IPS-15b (cell line): ENCODE measurements at regions not wholly inside any gene's neighbourhood (a gene's known extent, or its start where the extent isn't known, plus 50 kb on each side); places are given as distances from the start of the nearest gene placed in this dataset.

Experiments
- H3K27me3 ChIP-seq: one replicate; pipeline ENCODE4 v1.6.1; 2013; ENCODE audit warnings: low read length; ENCODE audit not compliant: control insufficient read depth, insufficient read depth
- H3K36me3 ChIP-seq: one replicate; pipeline ENCODE4 v1.6.1; 2013; ENCODE audit warnings: low read length; ENCODE audit not compliant: control insufficient read depth, insufficient read depth
- H3K4me1 ChIP-seq: one replicate; pipeline ENCODE4 v1.6.1; 2013; ENCODE audit warnings: mild to moderate bottlenecking, low read length; ENCODE audit not compliant: control insufficient read depth, insufficient read depth
- H3K4me3 ChIP-seq: one replicate; pipeline ENCODE4 v1.5.1; 2013; ENCODE audit warnings: low read depth, low read length
- H3K9ac ChIP-seq: one replicate; pipeline ENCODE4 v1.6.1; 2013; ENCODE audit warnings: low read depth, mild to moderate bottlenecking, low read length
- H3K9me3 ChIP-seq: one replicate; pipeline ENCODE4 v1.6.1; 2013; ENCODE audit warnings: mild to moderate bottlenecking, low read length; ENCODE audit not compliant: control insufficient read depth, insufficient read depth

DNA sequence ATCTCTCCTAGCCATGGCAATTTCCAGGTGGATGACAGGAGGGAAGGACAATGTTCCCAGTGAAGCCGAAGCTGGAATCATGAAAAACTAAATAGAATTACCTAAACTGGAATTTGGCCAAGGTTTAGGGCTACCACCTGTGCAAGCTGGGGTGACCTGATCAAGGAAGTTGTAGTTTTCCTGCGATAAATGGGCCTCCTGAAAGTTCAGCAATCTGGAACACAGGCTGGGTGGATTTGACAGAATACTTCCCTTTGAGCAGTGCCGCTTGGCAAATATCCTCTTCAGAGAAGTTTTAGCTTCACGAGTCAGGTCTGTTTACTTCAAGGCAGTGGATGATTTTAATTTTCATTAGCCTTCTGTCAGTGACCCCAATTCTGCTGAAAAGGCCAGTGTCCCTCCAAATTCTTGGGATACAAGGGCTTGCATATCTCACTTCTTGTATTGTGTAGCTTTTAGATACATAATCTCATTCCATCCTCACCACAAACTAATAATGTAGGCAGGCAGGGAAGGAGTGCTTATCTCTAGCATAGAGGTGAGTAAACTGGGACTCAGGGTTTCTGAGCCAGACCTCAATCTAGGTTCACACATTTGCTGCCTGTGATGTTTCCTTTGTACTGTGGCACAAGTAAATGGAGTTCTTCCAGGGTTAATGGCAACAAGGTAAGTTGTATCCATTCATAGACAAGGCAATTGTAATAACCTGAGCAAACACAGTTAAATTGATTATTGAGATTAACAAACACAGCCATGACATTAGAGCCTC lies 349.4 kb downstream of the NUF2 start:
- Histone ChIP-seq H3K4me1 (no peaks in the 10 kb centered on the region), H3K36me3 (no peaks in the 10 kb centered on the region), H3K9ac (no peak overlapping the region), H3K4me3 (no peak overlapping the region), H3K27me3 (no peaks in the 10 kb centered on the region), H3K9me3 (no peaks in the 10 kb centered on the region)

DNA sequence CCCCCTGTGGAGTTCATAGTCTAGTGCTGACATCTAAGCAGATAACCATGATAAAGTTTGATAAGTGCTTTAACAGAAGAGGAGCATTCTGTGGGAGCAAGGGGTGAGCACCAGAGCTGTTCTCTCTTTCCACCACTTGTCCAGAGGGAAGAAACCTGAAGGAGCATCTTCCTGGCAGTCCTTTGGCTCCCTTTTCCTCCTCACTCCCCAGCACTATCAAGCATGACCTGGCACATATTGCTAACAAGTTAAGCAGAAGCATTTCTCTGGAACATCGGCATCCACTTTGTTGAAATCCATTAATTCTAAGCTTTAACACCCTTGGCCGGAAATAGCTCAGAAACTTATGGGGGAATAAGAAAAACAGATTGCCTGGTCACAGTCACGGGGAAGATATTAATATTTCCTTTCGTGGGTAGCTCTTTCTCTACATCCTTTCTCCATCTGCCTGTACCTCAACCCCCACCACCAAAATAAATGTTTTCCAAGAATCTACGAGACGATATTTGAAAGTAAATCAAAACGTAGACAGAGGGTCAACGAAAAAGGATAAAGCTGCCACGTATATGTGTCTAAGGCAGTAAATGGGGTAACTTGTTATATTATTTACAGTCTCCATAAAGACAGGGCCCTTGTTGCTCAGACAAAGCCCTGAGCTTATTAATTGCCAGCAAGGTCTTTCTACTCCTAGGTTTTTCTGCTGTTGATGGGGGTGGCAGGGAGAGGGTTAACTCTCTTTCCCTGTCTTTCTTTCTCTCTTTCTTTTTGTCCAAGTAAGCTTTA lies 351.4 kb downstream of the NUF2 start:
- no peaks in the 10 kb centered on the region for H3K9me3 ChIP-seq
- no peak overlapping the region for H3K9ac ChIP-seq
- no peak overlapping the region for H3K4me3 ChIP-seq
- H3K27me3 ChIP-seq: no peaks in the 10 kb centered on the region
- no peaks in the 10 kb centered on the region for H3K36me3 ChIP-seq
- no peaks in the 10 kb centered on the region for H3K4me1 ChIP-seq

DNA sequence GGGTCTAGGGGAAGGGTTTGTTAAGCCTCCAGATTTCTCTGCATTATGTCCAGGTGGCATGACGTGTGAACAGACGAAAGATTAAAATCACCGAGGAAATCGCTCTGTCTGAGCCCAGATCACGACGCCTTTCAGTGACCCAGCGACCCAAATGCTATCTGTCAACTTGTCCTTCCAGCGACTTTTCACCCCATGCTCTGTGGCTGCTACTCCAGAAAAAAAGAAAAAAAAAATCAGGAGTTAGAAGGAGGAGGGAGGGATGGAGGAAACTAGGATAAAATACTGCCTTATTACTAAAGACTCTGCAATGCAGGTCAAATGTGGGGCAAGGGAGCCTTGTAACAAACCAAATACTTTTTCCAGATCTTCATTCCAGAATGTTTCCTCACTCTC lies 352.0 kb downstream of the NUF2 start:
- no peaks in the 10 kb centered on the region for H3K4me1 ChIP-seq
- no peaks in the 10 kb centered on the region for H3K36me3 ChIP-seq
- no peaks in the 10 kb centered on the region for H3K9me3 ChIP-seq
- H3K27me3 ChIP-seq: no peaks in the 10 kb centered on the region
- no peak overlapping the region for H3K9ac ChIP-seq
- H3K4me3 ChIP-seq: no peak overlapping the region

DNA sequence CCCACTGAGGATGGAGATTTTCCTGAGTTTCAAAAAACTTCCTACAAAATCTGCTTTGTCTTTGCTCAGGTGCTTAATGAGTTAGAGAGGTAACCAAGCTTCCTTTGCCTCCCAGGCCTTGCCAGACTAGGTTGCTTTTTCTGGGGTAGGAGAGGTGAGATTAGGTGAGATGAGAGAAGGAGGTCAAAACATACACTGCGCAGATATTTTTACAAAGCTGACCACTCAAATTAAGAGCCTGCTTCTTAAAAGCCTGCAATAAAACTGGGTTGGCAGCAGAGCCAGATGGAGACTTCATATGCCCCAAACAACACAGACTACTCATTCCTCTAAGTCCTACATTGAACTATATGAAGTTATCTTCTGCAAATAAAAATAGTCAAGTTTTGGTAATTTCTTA lies 352.5 kb downstream of the NUF2 start:
- H3K9ac ChIP-seq: no peak overlapping the region
- no peaks in the 10 kb centered on the region for H3K27me3 ChIP-seq
- no peaks in the 10 kb centered on the region for H3K9me3 ChIP-seq
- H3K36me3 ChIP-seq: no peaks in the 10 kb centered on the region
- no peaks in the 10 kb centered on the region for H3K4me1 ChIP-seq
- H3K4me3 ChIP-seq: no peak overlapping the region

DNA sequence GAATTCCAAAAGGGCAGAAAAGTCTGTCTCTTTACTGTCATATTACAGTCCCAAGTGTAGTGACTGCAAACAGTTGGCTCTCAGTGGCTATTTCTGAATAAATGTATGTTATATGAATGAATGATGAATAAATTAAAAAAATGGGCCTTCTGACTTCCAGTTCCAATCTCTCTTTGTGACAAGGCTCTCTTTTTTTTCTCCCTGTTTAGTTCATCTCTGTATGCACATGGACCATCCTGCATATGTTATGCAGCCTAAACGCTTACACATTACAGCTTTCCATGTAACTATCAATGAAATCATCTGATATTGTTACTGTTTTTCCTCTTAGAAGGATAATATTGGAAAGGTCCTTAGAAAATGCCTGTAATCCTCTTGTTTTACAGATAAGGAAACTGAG lies 363.0 kb downstream of the NUF2 start:
- no peak overlapping the region for H3K9ac ChIP-seq
- H3K4me3 ChIP-seq: no peak overlapping the region
- no peaks in the 10 kb centered on the region for H3K27me3 ChIP-seq
- H3K9me3 ChIP-seq: no peaks in the 10 kb centered on the region
- H3K36me3 ChIP-seq: no peaks in the 10 kb centered on the region
- no peaks in the 10 kb centered on the region for H3K4me1 ChIP-seq

DNA sequence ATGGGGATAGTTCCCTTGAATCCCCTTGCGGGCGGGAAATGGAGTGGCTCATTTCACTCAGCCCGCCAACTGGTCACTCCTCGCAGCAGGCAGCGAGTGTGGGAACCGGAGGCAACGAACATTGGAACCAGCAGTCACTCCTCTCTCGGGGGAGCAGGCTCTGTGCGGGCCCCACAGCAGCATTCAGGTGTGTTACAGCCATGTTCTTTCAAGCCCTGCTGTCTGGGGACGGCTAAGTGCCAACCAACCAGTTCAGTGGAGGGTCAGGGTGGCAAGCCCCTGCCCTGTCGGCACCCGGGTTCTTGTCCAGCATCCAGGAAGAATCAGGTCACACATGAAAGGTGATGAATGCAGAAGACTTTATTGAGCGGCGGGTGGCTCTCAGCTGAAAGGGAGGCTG lies 370.5 kb downstream of the NUF2 start:
- Histone ChIP-seq H3K4me3 (no peak overlapping the region), H3K9ac (no peak overlapping the region), H3K4me1 (no peaks in the 10 kb centered on the region), H3K9me3 (no peaks in the 10 kb centered on the region), H3K36me3 (no peaks in the 10 kb centered on the region), H3K27me3 (no peaks in the 10 kb centered on the region)

DNA sequence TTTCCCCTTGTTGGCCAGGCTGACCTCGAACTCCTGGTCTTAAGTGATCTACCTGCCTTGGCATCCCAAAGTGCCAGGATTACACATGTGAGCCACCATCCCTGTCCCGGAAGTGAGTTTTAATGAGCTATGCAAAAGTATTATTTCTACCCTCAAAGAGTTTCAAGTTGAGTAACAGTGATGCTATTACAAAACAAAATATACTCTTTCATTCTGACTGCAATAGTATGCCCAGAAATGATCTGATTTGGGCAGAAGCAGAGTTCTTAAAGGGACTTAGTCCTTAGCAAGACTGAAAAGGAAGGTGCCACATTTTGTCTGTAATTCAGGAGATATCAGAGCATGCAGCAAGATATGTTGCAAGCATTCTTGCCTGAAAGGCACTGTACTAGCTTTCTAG lies 375.4 kb downstream of the NUF2 start:
- Histone ChIP-seq H3K9ac (no peak overlapping the region), H3K4me1 (no peaks in the 10 kb centered on the region), H3K9me3 (no peaks in the 10 kb centered on the region), H3K36me3 (no peaks in the 10 kb centered on the region), H3K27me3 (no peaks in the 10 kb centered on the region), H3K4me3 (no peak overlapping the region)

DNA sequence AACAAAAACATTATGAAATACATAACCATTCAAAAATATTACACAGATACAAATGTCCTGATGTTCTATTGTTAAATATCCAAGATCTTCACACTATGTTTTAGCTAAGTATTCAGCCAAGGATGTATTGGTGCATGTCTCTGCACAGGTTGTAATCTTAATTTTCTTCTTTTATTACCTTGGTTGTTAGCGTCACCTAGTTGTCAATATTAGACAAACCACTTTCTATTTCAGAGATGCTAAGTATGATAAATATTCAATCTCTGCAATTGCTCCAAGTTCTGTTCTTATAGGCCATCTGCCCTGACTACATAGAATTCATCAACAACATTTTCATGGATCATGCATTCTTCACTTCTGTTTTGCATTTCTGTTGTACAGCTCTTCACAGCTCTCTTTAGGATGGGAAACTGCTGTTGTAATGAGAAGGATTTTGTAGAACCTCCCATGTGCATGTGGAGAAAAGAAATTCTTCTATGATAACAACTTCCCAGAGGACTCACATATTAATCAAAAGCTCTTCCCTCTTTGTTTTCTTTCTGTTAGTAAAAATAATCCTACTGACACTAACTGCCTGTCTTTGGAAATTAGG lies 380.1 kb downstream of the NUF2 start:
- Histone ChIP-seq H3K9ac (no peak overlapping the region), H3K9me3 (no peaks in the 10 kb centered on the region), H3K4me3 (no peak overlapping the region), H3K27me3 (no peaks in the 10 kb centered on the region), H3K4me1 (no peaks in the 10 kb centered on the region), H3K36me3 (no peaks in the 10 kb centered on the region)

DNA sequence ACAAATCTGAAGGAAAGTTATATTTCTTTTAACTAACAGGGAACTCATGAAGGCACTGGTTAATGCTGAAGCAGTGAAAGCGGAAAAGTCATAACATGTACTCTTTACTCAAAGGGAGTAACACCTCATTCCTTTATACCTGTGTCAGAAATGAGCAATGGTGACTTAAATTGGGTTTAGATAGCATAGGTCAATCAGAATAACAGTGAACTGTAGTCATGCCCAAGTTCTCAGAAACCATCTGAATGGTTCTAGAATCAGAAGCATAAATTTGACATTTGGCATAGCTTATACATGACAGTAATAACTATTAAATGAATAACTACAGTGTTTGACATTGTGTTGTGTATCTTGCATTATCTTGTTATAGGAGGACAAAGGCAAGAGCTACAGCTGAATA lies 382.0 kb downstream of the NUF2 start:
- H3K9me3 ChIP-seq: no peaks in the 10 kb centered on the region
- H3K36me3 ChIP-seq: no peaks in the 10 kb centered on the region
- no peak overlapping the region for H3K9ac ChIP-seq
- no peaks in the 10 kb centered on the region for H3K4me1 ChIP-seq
- H3K27me3 ChIP-seq: no peaks in the 10 kb centered on the region
- no peak overlapping the region for H3K4me3 ChIP-seq

DNA sequence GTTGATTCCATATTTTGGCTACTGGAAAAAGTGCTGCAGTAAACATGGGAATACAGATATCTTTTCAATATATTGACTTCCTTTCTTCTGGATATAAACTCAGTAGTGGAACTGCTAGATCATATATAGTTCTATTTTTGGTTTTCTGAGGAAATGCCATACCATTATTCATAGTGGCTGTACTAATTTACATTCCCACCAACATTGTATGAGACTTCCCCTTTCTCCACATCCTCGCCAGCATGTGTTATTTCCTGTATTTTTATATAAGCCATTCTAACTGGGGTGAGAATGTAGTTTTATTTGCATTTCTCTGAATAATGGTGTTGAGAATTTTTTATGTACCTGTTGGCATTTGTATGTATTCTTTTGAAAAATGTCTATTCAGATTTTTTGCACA lies 385.2 kb downstream of the NUF2 start:
- Histone ChIP-seq H3K9me3 (no peaks in the 10 kb centered on the region), H3K36me3 (no peaks in the 10 kb centered on the region), H3K4me3 (no peak overlapping the region), H3K4me1 (no peaks in the 10 kb centered on the region), H3K9ac (no peak overlapping the region), H3K27me3 (no peaks in the 10 kb centered on the region)

DNA sequence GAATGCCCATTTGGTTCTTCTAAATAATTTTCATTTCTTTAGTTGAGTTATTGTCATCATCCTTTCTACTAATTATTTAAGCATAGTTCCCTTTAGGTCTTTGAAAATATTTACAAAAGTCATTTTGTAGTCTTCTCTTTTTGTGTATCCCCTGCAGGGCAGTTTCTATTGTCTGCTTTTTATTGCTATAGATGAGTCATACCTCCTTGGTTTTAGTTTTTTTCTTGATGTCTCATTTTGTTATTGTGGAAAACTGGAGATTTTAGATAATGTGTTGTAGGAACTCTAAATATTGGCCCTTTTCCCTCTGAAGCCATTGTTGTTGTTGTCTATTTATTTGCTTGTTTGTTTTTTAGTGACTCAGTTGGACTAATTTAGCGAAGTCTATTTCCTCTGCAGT lies 387.9 kb downstream of the NUF2 start:
- H3K9me3 ChIP-seq: no peaks in the 10 kb centered on the region
- H3K27me3 ChIP-seq: no peaks in the 10 kb centered on the region
- H3K4me3 ChIP-seq: no peak overlapping the region
- no peaks in the 10 kb centered on the region for H3K4me1 ChIP-seq
- no peaks in the 10 kb centered on the region for H3K36me3 ChIP-seq
- no peak overlapping the region for H3K9ac ChIP-seq

DNA sequence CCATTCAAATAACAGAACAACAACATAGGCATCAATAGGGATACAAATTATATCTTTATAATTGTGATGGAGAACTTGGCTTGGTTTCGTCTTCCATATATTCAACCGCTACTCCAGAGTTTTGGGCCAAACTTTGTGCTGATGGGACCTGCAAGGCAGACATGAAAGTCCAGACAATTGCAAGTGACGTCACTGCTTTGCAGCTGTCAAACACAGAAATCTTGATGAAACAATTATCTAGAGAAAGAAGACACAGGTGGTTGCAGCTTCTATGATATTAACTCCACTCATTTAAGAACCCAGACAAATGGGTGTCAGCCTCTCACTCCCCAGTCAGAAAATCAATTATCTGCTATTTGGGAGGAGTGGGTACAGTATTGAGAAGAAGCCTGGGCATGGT lies 390.6 kb downstream of the NUF2 start:
- no peaks in the 10 kb centered on the region for H3K4me1 ChIP-seq
- no peaks in the 10 kb centered on the region for H3K27me3 ChIP-seq
- no peak overlapping the region for H3K4me3 ChIP-seq
- no peaks in the 10 kb centered on the region for H3K9me3 ChIP-seq
- no peak overlapping the region for H3K9ac ChIP-seq
- no peaks in the 10 kb centered on the region for H3K36me3 ChIP-seq
